ENCODE measurements at regions not wholly inside any gene's neighbourhood (a gene's known extent, or its start where the extent isn't known, plus 50 kb on each side); places are given as distances from the start of the nearest gene placed in this dataset.

DNA sequence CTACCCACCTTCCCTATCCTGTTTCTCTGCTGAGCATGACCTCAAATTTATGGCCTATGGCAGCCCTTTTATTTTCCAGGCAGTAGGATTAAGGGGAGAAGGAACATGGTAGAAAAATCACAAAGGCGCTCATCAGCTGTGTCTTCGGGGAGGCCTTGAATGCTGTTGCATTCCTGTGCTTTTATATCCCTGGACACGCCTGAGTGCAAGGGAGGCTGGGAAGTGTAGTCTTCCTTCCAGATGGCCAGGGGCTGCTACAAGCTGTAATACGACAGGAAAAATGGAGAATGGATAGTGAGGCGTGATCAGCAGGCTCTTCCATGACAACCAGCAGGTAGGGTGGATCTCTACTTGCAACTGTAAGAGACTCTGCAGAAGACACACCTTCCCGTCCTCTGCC lies 210.9 kb upstream of the GGTLC1 start:
- DNase-seq (ENCODE audit: low read depth in 1 of 2, low spot score in 1 of 2): no peak

DNA sequence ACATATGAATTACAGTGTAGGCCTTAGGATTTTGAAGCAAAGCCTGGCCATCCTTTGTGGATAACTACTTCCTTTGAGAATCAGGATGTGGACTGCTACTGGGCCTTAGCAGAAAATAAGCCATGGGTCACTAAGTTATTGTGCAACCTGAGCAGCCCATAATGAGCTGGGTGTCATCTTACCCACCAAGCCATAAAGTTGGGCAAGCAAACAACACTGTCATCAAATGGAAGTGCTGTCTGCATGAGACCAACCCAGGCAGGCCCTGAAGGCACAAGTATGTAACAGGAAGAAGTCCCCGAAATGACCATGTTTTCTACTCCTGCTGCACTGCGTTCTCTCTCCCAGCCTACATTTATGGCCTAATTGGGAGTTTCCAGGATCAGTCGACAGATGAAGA lies 205.6 kb upstream of the GGTLC1 start:
- DNase-seq (ENCODE audit: low read depth in 1 of 2, low spot score in 1 of 2): no peak

DNA sequence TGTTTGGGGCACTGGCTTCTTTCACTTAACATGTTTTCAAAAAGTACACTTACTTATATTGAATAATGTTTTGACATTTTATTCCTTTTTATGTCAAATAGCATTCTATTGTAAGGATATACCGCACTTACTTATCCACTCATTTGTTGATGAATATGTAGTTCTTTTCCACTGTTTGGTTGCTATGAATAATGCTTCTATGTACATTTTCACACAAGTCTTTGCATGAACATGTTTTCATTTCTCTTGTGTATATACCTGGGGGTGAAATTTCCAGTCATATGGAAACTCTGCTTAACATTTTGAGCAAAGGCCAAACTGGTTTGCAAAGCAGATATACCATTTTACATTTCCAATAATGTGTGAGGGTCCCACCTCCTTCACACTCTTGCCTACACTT lies 202.3 kb upstream of the GGTLC1 start:
- no peak for DNase-seq (ENCODE audit: low read depth in 1 of 2, low spot score in 1 of 2)

DNA sequence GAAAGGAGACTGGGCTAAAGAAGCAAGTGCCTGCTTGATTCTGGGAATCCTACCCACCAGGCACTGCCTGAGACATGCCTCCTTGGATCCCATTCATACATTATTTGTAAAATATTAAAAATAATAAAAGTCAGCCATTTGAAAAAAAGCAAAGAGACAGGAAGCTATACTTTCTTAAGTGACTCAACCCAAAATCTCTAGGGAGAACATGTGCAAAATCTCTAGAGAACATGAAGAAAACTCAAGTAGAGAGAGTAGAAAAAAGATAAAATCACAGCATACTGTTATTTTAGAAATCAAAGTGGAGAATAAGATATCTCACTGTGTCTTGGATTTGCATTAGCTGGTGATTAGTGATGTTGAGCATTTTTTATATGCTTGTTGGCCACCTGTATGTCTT lies 197.2 kb upstream of the GGTLC1 start:
- no peak for DNase-seq (ENCODE audit: low read depth in 1 of 2, low spot score in 1 of 2)

DNA sequence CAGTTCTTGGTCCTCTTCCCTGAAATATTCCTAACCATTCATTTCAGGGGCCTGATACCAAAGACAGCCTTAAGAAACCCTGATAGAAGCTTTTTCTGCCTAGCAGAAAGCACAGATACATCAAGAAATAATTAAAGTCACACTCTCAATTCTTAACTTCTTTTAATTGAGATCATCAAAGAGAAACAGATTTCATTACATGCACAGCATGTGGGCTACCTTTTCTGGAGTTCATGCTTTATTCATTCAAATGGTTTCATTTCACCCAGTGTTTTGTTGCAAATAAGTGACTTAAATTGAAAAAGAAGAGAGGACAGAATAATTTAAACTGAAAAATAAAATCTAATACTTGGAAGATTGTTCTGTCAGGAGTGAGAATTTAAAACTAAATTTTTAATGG lies 192.6 kb upstream of the GGTLC1 start:
- DNase-seq (ENCODE audit: low read depth in 1 of 2, low spot score in 1 of 2): no peak

DNA sequence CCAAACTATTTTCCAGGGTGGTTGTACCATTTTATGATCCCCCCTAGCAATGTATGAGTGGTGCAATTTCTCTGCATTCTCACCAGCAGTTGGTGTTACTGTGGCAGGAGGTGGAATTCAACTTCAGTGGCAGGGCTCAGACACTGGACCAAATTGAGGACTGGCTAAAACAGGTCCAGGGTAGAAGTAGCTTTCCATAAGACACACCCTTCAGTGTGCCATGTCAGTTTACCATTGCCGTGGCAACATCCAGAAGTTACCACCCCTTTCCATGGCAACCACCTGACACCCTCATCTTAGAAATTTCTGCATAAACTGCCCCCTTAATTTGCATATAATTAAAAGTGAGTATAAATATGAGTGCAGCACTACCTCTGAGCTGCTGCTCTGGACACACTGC lies 180.7 kb upstream of the GGTLC1 start:
- DNase-seq (ENCODE audit: low read depth in 1 of 2, low spot score in 1 of 2): no peak

DNA sequence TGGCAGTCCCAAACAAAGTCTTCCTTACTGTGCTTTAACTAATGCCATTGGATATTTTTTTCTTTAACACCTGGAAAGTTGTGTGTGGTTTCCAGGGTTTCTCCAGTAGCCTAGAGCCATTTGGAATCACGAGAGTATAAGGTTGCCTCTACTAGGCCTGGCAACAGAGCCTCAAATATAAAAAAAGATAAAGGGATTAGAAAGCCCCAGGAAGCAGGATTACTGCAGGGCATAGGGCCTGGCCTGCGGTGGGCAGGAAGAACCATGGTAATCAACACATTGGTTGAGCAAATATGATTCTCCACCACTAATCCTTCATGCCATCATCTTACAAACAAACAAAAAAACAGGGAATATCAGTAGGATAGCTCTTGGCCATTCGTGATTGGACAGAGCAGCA lies 177.8 kb upstream of the GGTLC1 start:
- DNase-seq (ENCODE audit: low read depth in 1 of 2, low spot score in 1 of 2): no peak

DNA sequence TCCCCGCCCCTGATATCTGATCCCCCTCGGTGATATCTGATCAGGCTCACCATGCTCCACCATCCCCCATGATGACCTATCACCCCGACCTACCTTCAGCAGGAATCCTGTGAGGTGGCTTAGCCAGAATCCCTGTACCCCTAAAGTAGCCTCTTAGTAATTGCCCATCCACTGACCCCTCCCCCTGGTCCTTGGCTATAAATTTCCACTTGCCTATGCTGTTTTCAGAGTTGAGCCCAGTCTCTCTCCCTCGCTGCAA lies 177.5 kb upstream of the GGTLC1 start:
- DNase-seq (ENCODE audit: low read depth in 1 of 2, low spot score in 1 of 2): no peak

DNA sequence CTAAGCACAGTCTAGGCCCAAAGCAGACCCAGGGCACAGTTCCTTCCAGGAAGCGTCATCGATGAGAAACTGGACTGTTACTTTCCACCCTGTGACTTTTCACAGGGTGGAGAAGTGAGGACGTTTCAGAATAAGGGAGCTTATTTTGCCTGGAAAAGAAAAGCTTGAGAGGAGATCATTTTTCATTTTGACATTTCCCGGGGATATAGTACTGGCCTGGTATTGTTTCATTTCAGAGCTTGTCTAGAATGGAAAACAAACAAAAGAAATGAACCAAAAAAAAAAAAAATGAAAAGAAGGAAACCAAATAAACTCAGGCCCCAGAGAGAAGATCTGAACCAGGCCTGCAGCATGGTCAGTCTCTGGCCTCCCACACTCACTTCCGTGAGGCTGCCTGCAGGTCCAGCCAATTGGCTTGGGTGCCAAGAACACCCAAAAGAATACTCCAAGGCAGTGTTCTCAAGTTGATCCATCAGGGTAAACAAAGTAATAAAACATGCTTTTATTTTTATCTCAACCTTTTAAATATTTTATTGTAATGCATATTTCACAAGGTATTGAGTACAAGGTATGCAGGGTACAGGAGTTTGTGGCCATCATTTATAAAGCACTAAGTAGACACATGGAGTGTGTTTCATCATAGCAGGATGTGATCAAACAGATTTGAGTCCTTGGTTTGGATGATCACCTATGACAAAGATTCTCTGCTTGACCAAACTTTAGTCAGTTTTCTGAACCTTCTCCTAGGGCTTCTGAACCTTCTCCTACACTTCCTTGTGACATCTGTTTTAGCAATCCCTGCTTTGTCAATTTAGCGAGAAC lies 176.9 kb upstream of the GGTLC1 start:
- no peak for DNase-seq (ENCODE audit: low read depth in 1 of 2, low spot score in 1 of 2)

DNA sequence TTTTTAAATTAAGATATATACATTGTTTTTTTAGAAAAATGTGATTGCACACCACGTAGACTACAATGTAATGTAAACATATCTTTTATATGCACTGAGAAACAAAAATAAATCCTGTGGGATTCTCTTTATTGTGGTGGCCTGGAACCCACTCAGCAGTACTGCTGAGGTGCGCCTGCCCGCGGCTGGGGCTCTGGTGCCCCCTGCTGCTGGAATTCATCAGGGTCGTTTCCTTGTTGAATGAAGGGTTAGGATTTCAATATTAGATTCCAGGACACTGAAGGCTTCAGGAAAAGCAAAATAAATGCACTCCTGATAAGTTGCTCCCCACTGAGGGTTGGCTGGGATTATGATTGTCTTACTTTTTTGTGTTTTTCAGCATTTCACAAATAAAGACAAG lies 175.8 kb upstream of the GGTLC1 start:
- no peak for DNase-seq (ENCODE audit: low read depth in 1 of 2, low spot score in 1 of 2)

DNA sequence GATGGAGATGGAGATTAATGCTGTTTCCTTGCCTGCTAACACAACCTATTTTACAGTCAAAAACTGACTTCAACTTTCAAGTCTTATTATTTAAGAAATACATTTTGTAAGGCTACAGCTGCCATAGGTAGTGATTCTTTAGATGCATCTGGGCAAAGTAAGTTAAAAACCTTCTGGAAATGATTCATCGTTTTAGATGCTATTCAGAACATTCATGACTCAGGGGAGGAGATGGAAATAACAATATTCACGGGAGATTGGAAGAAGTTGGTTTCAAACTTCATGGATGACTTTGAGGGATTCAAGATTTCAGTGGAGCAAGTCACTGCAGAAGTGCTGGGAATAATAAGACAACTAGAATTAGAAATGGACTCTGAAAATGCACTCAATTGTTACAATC lies 174.9 kb upstream of the GGTLC1 start:
- no peak for DNase-seq (ENCODE audit: low read depth in 1 of 2, low spot score in 1 of 2)

DNA sequence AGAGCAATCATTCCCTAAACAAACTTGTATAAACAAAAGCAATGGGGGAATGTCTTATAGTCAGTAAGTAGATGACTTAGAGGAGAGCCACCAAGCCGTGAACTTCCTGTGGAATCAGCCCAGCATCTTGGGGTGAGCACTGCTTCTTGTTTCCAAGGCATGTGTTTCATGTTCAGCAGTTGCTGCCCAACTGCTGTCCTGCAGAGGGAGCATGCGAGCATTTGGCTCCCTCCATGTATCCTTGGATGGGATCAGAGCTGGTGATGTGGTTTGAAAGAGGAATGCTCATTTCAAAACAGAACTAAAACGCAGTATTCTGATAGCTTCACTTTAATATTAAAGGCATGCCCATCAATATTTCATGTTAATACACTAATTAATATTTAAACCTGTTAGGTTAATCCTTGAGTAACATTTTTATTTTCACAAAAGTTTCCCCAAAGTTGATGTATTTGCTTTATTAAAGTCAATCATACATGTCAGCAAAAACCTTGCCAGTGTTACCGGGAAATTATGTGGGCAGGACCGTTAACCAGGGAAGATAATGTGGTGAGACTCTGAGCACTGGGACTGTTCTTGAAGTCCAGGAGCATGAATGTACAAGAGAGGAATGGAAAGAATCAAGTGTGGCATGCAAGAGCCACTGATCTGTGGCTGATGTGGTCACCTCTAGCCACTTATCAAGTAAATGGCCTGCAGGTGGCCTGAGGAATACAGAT lies 172.1 kb upstream of the GGTLC1 start:
- DNase-seq (ENCODE audit: low read depth in 1 of 2, low spot score in 1 of 2): no peak

DNA sequence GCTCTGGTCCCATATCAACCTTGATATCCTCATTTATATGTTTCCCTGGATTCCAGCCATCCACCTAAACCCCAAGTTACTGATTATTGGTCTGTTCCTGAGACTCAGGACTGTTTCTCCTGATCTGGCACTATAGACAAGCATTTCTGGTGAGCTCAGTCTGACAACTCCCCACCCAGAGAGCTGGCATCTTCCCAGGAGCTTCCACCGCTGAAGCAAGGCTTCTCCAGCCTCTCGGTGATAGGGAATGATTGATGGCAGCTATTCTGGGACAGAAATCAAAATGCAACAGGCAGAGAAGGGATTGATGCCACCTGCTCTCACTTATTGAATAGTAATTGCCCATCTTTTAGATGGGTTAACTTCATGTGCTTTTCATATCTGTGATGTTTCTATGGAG lies 169.7 kb upstream of the GGTLC1 start:
- DNase-seq (ENCODE audit: low read depth in 1 of 2, low spot score in 1 of 2): no peak

DNA sequence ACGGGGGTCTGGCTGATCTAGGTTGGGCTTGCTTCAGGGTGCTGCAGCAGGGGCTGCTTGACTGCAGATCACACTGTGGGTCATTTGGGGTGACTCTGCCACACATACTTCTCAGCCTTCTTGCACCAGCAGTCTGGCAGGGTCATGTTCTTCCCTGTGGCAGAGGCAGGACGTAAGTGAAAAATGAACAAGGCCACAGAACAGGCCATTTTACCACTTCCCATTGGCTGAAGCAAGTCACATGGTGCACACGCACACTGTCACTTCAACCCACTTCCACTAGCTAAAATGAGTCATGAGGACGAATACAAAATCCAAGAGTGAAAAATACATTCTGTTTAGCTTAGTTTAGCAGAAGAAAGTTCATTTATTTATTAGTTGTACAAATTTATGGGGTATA lies 168.6 kb upstream of the GGTLC1 start:
- no peak for DNase-seq (ENCODE audit: low read depth in 1 of 2, low spot score in 1 of 2)

DNA sequence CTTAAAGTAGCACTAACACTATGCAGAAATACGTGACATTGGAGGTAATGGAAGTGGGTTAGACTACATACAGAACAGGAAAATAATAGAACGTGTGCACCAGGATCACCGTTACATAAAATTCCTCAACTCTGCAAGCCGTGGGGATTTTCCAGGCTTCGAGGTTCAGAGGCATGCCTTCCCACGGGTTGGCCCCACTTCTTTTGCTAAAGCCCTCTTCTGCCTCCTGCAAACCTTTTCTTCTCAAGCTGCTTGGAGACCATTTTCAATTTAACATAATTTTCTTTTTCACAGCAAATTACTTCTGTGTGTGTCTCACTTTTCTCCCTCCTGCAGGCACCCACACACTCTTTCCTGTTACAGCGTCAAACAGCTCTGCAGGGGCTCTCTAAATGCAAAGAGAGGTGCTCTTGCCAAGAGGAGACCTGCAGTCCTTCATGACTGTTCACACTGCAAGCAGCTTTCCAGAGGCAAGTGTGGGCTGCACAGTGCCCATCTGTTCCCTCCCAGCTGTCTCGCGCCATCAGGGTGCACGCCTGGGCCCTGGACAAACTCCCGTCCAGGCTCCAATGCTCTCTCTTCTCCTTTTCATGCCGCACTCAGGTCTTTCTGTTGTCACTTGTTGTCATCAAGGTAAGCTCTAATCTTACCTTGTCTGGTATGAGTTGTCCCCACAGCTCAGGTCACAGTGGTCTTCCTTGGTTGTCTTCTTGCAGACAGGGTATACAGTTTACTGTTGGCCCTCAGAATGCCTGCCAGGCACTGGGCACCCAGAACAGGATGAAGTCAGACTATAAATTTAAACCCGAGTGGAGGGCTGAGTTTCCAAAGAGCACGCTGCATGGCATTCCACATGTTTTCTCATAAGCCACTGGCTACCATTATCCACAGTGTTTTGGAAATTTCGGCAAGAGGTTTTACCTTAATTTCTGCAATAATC lies 164.8 kb upstream of the GGTLC1 start:
- no peak for DNase-seq (ENCODE audit: low read depth in 1 of 2, low spot score in 1 of 2)

DNA sequence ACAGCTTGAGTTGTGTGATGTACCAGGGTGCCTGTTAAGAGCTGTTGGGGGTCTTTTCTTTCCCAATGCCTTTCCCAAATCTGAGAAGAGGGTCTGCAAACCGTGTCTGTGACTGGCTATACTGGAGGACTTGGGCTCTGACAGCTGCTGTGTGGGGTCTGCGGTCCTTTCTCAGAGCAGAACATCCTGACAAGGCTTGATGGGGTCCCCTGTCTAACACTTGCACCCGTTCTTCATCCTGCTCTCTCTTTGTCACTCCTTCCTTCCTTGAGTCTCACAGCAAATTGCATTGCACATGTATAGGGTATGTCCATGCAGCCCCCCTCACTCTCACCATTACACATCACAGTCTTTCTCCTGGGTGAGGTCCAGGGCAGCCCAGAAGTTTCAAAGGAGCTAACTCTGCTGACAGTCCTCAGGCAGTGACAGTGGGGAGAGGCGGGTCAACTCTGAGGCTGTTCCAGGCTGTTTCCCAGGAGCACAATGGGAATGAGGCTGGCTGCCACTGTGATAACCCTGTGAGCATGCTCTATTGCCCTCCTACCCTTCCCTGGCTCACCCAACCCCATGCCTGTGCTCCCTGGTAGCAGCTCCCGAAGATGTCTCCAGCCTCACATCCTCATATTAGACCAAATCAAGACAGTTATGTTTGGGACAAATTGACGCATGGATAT lies 163.2 kb upstream of the GGTLC1 start:
- DNase-seq (ENCODE audit: low read depth in 1 of 2, low spot score in 1 of 2): no peak

DNA sequence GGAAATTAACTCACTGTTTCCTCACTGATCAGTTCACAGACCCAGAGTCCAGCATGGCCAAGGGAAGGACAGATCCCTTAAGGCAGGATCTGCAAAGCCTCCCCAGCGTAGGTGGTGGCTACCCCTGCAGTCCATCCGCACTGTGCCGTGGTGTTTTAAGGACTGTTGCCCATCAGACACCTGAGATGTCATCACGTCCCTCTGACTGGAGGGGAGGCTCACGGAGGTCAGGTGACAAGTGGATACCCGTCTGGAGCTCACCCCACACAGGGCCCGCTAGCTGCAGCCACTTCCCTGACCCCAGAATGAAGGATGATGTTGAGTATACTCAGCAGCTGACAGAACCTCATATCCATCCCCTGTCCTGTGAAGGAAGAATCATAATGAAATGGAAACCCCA lies 161.8 kb upstream of the GGTLC1 start:
- no peak for DNase-seq (ENCODE audit: low read depth in 1 of 2, low spot score in 1 of 2)

DNA sequence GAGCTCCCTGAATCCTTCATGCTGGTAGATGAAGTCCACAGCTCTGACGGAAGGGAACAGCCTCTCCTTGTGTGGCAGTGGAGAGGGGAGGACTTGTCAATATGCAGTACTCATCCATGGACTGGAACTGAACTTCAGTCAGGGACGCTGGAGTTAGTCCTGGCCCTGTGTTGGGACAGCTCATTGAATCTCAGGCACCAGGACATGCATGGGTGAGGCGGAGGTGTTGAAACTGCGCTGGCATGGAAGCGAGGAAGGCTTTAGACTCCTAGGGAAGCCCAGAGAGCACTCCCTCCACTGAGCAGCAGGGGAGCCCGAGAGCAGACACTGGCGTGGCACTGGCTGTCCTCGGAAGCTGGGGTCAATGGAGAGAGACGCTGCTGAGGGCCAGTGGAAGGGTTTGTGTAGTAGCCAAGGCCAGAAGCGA lies 161.3 kb upstream of the GGTLC1 start:
- no peak for DNase-seq (ENCODE audit: low read depth in 1 of 2, low spot score in 1 of 2)

DNA sequence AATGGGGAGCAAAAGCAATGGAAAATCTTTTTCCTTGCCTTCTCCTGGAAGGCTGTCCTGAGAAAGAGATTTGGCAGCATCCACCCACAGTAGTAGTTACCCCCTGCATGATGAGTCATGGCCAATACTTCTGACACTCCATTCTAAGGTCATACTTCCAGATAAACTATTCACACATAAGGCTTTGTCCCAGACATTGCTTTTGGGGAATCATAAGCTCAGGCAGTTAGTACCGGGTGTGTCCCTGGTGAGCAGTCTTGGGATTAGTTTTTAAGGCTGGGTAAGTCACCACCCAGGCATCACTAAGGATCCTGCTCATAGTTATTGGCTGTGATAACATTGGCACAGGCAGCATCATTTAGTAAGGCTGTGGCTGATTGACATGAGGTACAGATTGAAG lies 160.6 kb upstream of the GGTLC1 start:
- DNase-seq (ENCODE audit: low read depth in 1 of 2, low spot score in 1 of 2): no peak

DNA sequence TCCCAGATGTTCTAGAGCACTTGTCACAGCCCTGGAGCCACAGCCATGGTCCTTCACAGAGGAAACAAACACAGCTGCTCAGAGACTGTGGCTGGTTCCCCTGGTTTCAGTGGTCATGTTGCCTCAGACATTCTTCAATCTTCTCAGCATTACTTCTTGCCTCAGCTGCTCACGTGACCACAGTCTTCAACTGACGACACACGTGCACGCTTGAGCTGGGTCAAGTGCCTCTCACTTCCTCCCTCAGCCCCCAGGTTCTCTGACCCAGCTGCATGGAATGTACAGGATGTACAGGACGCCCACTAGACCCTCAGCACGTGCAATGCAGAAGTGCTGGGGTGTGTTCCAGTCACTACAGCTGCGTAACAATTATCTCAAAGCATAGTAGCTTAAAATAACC lies 159.8 kb upstream of the GGTLC1 start:
- no peak for DNase-seq (ENCODE audit: low read depth in 1 of 2, low spot score in 1 of 2)

DNA sequence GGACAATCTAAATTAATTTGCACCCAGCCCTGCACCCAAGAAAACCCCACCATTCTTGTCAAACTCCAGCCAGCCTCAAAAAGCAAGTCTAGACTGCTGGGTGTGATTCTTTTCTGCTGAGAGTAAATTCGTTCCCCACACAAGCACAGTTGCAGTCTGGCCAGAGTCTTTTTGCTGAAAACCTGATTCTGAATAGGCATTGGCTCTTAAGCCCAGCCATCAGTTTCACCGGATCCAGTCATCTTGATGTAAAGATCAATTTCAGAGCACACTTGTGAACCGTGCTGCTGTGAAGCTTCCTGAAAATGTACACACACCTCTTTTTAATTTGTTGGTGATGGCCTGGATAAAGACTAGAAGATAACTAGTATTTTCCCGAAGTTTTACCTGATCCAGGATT lies 159.4 kb upstream of the GGTLC1 start:
- DNase-seq (ENCODE audit: low read depth in 1 of 2, low spot score in 1 of 2): no peak

DNA sequence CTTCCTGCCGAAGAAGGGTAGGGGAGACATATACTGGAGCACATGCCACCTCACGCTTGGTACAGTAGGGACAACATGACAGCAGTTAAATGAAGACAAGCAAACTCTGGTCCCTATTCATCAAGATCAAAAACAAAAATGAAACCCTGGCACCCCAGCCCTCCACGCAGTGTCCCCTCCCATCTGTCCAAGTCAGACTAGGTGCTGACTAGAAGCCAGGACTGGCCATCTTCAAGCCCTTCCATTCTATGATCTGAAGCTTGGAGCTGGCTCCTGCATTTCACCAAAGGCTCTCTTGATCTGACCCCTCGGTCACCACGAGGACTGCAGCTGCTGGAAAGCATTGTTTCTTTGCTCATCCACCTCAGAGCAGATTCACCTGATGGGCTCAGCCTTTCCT lies 158.9 kb upstream of the GGTLC1 start:
- DNase-seq (ENCODE audit: low read depth in 1 of 2, low spot score in 1 of 2): no peak
